Mesenchymal stem cell (in vitro differentiated cells and primary cell): ENCODE measurements at regions not wholly inside any gene's neighbourhood (a gene's known extent, or its start where the extent isn't known, plus 50 kb on each side); places are given as distances from the start of the nearest gene placed in this dataset.

Experiments used
- DNase-seq: peaks from one replicate; pipeline ENCODE4 v3.0.0-alpha.2; 2013
- H2AFZ ChIP-seq: one replicate; pipeline ENCODE4 v1.6.1; 2013; ENCODE audit warnings: low read depth, mild to moderate bottlenecking, control low read depth, inconsistent platforms, low read length, moderate library complexity
- H2AK5ac ChIP-seq: 2 replicates; pipeline ENCODE4 v1.6.1; 2013; ENCODE audit warnings: low read length, moderate library complexity, mild to moderate bottlenecking, inconsistent platforms; ENCODE audit not compliant: severe bottlenecking
- H2BK120ac ChIP-seq: one replicate; pipeline ENCODE4 v1.6.1; 2013; ENCODE audit warnings: low read depth, mild to moderate bottlenecking, inconsistent platforms, low read length, moderate library complexity
- H2BK12ac ChIP-seq, 2 experiments: one replicate each; pipeline ENCODE4 v1.6.1; 2013; ENCODE audit warnings: inconsistent platforms in 2 of 2, low read length in 2 of 2, mild to moderate bottlenecking in 2 of 2, moderate library complexity in 2 of 2, control low read depth in 1 of 2
- H2BK15ac ChIP-seq: one replicate; pipeline ENCODE4 v1.6.1; 2013; ENCODE audit warnings: mild to moderate bottlenecking, low read depth, inconsistent platforms; ENCODE audit not compliant: poor library complexity, severe bottlenecking
- H2BK5ac ChIP-seq: 2 replicates; pipeline ENCODE4 v1.6.1; 2013; ENCODE audit warnings: low read depth, mild to moderate bottlenecking, low read length, control low read depth, inconsistent platforms; ENCODE audit not compliant: poor library complexity, severe bottlenecking
- H3K14ac ChIP-seq, 2 experiments: one replicate each; pipeline ENCODE4 v1.6.1; 2013; ENCODE audit warnings: inconsistent platforms in 2 of 2, low read length in 2 of 2, control low read depth in 1 of 2, mild to moderate bottlenecking in 1 of 2, moderate library complexity in 1 of 2
- H3K18ac ChIP-seq, 2 experiments: one replicate each; pipeline ENCODE4 v1.6.1; 2013; ENCODE audit warnings: inconsistent platforms in 2 of 2, low read length in 2 of 2, control low read depth in 1 of 2, low read depth in 1 of 2, mild to moderate bottlenecking in 1 of 2
- H3K23ac ChIP-seq, 2 experiments: one replicate each; pipeline ENCODE4 v1.6.1; 2013; ENCODE audit warnings: inconsistent platforms in 2 of 2, low read length in 2 of 2, mild to moderate bottlenecking in 2 of 2, moderate library complexity in 2 of 2, control low read depth in 1 of 2
- H3K27ac ChIP-seq: 2 replicates; pipeline ENCODE4 v1.5.1; 2013; ENCODE audit warnings: mild to moderate bottlenecking, moderate library complexity, low read length, control low read depth, inconsistent platforms; ENCODE audit not compliant: poor library complexity, severe bottlenecking
- H3K27me3 ChIP-seq, 2 experiments: 2 replicates each; pipeline versions ENCODE4 v1.6.1 to v1.7.0; 2013; ENCODE audit warnings: low read length in 2 of 2, mild to moderate bottlenecking in 2 of 2, moderate library complexity in 2 of 2, control low read depth in 1 of 2, inconsistent platforms in 1 of 2; ENCODE audit not compliant: control insufficient read depth in 1 of 2, insufficient read depth in 1 of 2
- H3K36me3 ChIP-seq, 2 experiments: 2 replicates each; pipeline versions ENCODE4 v1.6.1 to v1.7.0; 2013; ENCODE audit warnings: low read length in 2 of 2, control low read depth in 1 of 2, inconsistent platforms in 1 of 2, low read depth in 1 of 2, mild to moderate bottlenecking in 1 of 2; ENCODE audit not compliant: insufficient read depth in 2 of 2, control insufficient read depth in 1 of 2
- H3K4ac ChIP-seq, 2 experiments: one replicate each; pipeline ENCODE4 v1.6.1; 2013; ENCODE audit warnings: inconsistent platforms in 2 of 2, low read length in 2 of 2, mild to moderate bottlenecking in 2 of 2, moderate library complexity in 2 of 2, control low read depth in 1 of 2, low read depth in 1 of 2
- H3K4me1 ChIP-seq: 2 replicates; pipeline ENCODE4 v1.6.1; 2013; ENCODE audit warnings: low read depth, low read length, control low read depth; ENCODE audit not compliant: control insufficient read depth, insufficient read depth
- H3K4me2 ChIP-seq: 2 replicates; pipeline ENCODE4 v1.6.1; 2013; ENCODE audit warnings: low read length, mild to moderate bottlenecking, inconsistent platforms; ENCODE audit not compliant: poor library complexity, severe bottlenecking
- H3K4me3 ChIP-seq, 2 experiments: 2 replicates each; pipeline versions ENCODE4 v1.5.1 to v1.7.0; 2013; ENCODE audit warnings: low read length in 2 of 2, mild to moderate bottlenecking in 2 of 2, control low read depth in 1 of 2, low read depth in 1 of 2; ENCODE audit not compliant: insufficient read depth in 1 of 2
- H3K79me1 ChIP-seq: replicated peaks from 2 replicates; pipeline ENCODE4 v1.6.1; 2013; ENCODE audit warnings: mild to moderate bottlenecking, control low read depth, low read length, inconsistent platforms; ENCODE audit not compliant: poor library complexity, severe bottlenecking
- H3K9ac ChIP-seq: 2 replicates; pipeline ENCODE4 v1.7.0; 2013; ENCODE audit warnings: mild to moderate bottlenecking, low read length, moderate library complexity
- H3K9me3 ChIP-seq: 2 replicates; pipeline ENCODE4 v1.7.0; 2013; ENCODE audit warnings: mild to moderate bottlenecking, low read length; ENCODE audit not compliant: control insufficient read depth
- H4K8ac ChIP-seq: one replicate; pipeline ENCODE4 v1.6.1; 2013; ENCODE audit warnings: inconsistent platforms, mild to moderate bottlenecking, low read length, moderate library complexity
- H4K91ac ChIP-seq: one replicate; pipeline ENCODE4 v1.6.1; 2013; ENCODE audit warnings: mild to moderate bottlenecking, low read length, inconsistent platforms
- WGBS: methylation state at CpG from one replicate; pipeline ENCODE4 v1.1.7; 2013; ENCODE audit warnings: mixed read lengths; 5-methylcytosine and 5-hydroxymethylcytosine counted together

DNA sequence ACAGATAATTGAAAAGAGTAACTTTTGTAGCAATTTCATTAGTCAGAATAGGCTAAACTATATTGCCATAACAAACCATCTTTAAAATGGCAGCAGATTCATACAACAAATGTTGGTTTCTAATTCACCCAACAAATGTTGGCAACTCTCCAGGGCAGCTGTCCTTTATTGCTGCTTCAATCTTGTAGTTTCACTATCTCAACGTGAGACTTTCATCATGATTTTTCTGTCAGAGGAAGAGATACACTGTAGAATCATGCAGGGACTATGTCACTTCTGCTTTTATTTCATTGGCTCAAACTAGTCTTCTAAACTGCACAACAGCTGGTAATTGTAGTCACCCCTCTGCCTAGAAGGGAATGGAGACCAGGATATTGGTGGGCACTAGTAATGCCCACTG, 174.2 kb downstream of the TANC2 start:
- WGBS: 80% methylated on average over 1 of the region's 1 CpG
- H3K9me3 ChIP-seq: peaks cover 2% of the 10 kb centered on the region

GRCh38 chr17:63142836-63143235, 176.8 kb downstream of the TANC2 start:
- Histone ChIP-seq H3K9me3 (peaks cover 5% of the 10 kb centered on the region), H3K4me2 (no peak overlapping the region), H3K23ac (no peak overlapping the region), H3K27ac (no peak overlapping the region), H3K4ac (no peak overlapping the region), H3K14ac (no peak overlapping the region), H3K27me3 (no peaks in the 10 kb centered on the region), H4K91ac (no peak overlapping the region), H3K18ac (no peak overlapping the region), H3K79me1 (peaks cover 11% of the 10 kb centered on the region), H2BK12ac (no peak overlapping the region), H2AFZ (no peak overlapping the region), H2BK15ac (no peak overlapping the region), H3K4me1 (no peaks in the 10 kb centered on the region), H3K4me3 (no peak overlapping the region), H2BK120ac (no peak overlapping the region), H3K9ac (no peak overlapping the region), H2AK5ac (no peak overlapping the region), H2BK5ac (no peak overlapping the region), H3K36me3 (no peaks in the 10 kb centered on the region), H4K8ac (no peak overlapping the region)
- DNase-seq: no peak
- WGBS: 100% methylated on average over 1 of the region's 1 CpG

More for the DNA sequence above, 174.2 kb downstream of the TANC2 start:
- Histone ChIP-seq H3K4me2 (no peak overlapping the region), H4K8ac (no peak overlapping the region), H3K4me1 (no peaks in the 10 kb centered on the region), H2BK12ac (no peak overlapping the region), H3K18ac (peak overlapping the region in 1 of 2 experiments; percentile 43), H3K36me3 (no peaks in the 10 kb centered on the region), H3K27ac (no peak overlapping the region), H4K91ac (no peak overlapping the region), H2BK5ac (no peak overlapping the region), H3K14ac (no peak overlapping the region), H3K23ac (no peak overlapping the region), H3K9ac (peak overlapping the region; percentile 4), H3K27me3 (no peaks in the 10 kb centered on the region), H2AK5ac (no peak overlapping the region), H2AFZ (no peak overlapping the region), H2BK120ac (no peak overlapping the region), H2BK15ac (no peak overlapping the region), H3K4me3 (peak overlapping the region in 1 of 2 experiments; percentile 20), H3K79me1 (peaks cover 10% of the 10 kb centered on the region), H3K4ac (no peak overlapping the region)
- peak; percentile 66 for DNase-seq

DNA sequence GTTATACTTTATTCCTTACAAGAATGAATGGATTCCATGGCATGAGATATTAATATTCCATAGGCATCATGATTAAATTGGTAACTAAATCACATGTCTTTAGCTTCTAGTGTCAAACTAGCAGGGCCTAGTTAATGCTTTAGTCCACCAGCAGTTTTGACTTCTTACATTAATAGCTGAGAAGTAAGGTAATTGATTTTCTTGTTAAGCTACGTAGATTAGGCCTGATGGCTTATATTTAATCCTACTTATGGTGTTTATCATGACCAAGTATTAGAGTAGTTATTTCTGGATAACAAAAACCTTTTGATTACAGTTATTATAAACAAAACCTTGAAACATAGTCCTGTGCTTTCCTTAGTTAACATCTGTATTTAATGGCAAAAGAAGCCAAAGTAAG, 184.5 kb downstream of the TANC2 start:
- H4K8ac ChIP-seq: no peak overlapping the region
- H2AK5ac ChIP-seq: no peak overlapping the region
- no peak overlapping the region for H2BK5ac ChIP-seq
- H2BK12ac ChIP-seq: no peak overlapping the region
- peaks cover 8% of the 10 kb centered on the region for H3K79me1 ChIP-seq
- DNase-seq: no peak
- no peak overlapping the region for H3K4ac ChIP-seq
- no peaks in the 10 kb centered on the region for H3K27me3 ChIP-seq
- no peak overlapping the region for H2AFZ ChIP-seq
- H3K36me3 ChIP-seq: no peaks in the 10 kb centered on the region
- H3K18ac ChIP-seq: no peak overlapping the region
- no peak overlapping the region for H3K4me2 ChIP-seq
- H3K27ac ChIP-seq: no peak overlapping the region
- peaks cover under 1% of the 10 kb centered on the region for H3K9me3 ChIP-seq
- no peak overlapping the region for H3K14ac ChIP-seq
- WGBS: no CpG with 5 or more reads among the region's 1 CpG
- peak overlapping the region in 1 of 2 experiments; percentile 68 for H3K4me3 ChIP-seq
- peak overlapping the region; percentile 87 for H3K9ac ChIP-seq
- H2BK15ac ChIP-seq: no peak overlapping the region
- no peak overlapping the region for H3K23ac ChIP-seq
- no peaks in the 10 kb centered on the region for H3K4me1 ChIP-seq
- no peak overlapping the region for H4K91ac ChIP-seq
- no peak overlapping the region for H2BK120ac ChIP-seq

DNA sequence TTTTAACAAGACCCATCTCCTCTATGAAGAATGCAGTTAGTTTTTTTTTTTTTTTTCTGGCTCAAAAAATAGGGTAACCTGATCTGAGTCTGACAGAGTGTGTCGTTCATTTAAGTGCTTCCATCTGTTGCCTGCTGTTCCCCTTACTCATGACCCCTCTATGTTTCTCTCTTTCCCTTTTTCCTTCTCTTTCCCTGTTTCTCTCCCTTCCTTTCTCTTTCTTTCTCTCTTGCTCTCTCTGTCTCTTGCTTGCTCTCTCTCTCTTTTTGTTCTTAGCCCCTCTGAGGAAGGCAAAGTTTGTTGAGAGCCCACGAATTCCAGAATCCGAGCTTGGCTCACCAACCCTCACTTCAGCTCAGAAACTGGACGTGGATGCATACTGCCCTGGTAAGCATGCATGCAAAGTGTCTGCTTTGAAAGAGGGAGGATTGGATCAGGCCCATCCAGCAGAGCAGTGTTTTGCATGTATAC, 185.0 kb downstream of the TANC2 start:
- H3K9me3 ChIP-seq: no peaks in the 10 kb centered on the region
- no peak overlapping the region for H4K91ac ChIP-seq
- no peak overlapping the region for H2BK12ac ChIP-seq
- peak overlapping the region in 1 of 2 experiments; percentile 68 for H3K4me3 ChIP-seq
- H3K4me2 ChIP-seq: no peak overlapping the region
- 23% methylated on average over 4 of the region's 4 CpGs for WGBS
- no peak overlapping the region for H4K8ac ChIP-seq
- no peak overlapping the region for H3K23ac ChIP-seq
- no peak overlapping the region for H3K18ac ChIP-seq
- no peaks in the 10 kb centered on the region for H3K4me1 ChIP-seq
- no peaks in the 10 kb centered on the region for H3K27me3 ChIP-seq
- DNase-seq: peak; percentile 38
- no peak overlapping the region for H2BK5ac ChIP-seq
- no peak overlapping the region for H3K27ac ChIP-seq
- H3K9ac ChIP-seq: peak overlapping the region; percentile 87
- H2AFZ ChIP-seq: no peak overlapping the region
- no peak overlapping the region for H3K14ac ChIP-seq
- peaks cover 8% of the 10 kb centered on the region for H3K79me1 ChIP-seq
- no peaks in the 10 kb centered on the region for H3K36me3 ChIP-seq
- no peak overlapping the region for H2AK5ac ChIP-seq
- no peak overlapping the region for H2BK120ac ChIP-seq
- H3K4ac ChIP-seq: no peak overlapping the region
- H2BK15ac ChIP-seq: no peak overlapping the region
